PC-9 (cell line): ENCODE measurements at regions not wholly inside any gene's neighbourhood (a gene's known extent, or its start where the extent isn't known, plus 50 kb on each side); places are given as distances from the start of the nearest gene placed in this dataset.
"Not testable (repeated sequence)": the region's sequence is repeated elsewhere in the genome, so short reads cannot be mapped to it uniquely, and the experiment has no call there.

ENCODE experiments used
- BruUV-seq: library from RNA; stranded (reverse); fragments of 400-500 nt; replicated peaks from 2 replicates; lab custom pipeline; 2021; lab: Mats Ljungman, UMichigan
- CTCF ChIA-PET: fragments of 300-600 bp; sonication (Branson Sonifier 250); formaldehyde crosslinking; loops from one replicate; lab custom pipeline; 2022; ENCODE audit warnings: antibody characterized with exemption; lab: Charles Lee
- POLR2A ChIA-PET: fragments of 300-600 bp; sonication (Branson Sonifier 250); formaldehyde crosslinking; loops from one replicate; lab custom pipeline; 2022; ENCODE audit warnings: antibody characterized with exemption; ENCODE audit not compliant: unreplicated experiment; lab: Charles Lee
- DNase-seq, 2 experiments: peaks; one replicate each; pipeline versions ENCODE4 v3.0.0 to v3.0.0-alpha.2; 2015 to 2022; ENCODE audit warnings: mixed read lengths in 1 of 2
- H2AFZ ChIP-seq: fragments of 200-600 bp; sonication (generic); 2 replicates; pipeline ENCODE4 v1.8.1; 2017; ENCODE audit warnings: antibody characterized with exemption
- H3F3A ChIP-seq: fragments of 200-600 bp; sonication (generic); 2 replicates; pipeline ENCODE4 v1.8.1; 2017; ENCODE audit warnings: antibody characterized with exemption, mild to moderate bottlenecking, low read depth; ENCODE audit not compliant: insufficient read depth
- H3K27ac ChIP-seq: fragments of 200-600 bp; sonication (generic); 2 replicates; pipeline ENCODE4 v1.6.1; 2016; ENCODE audit warnings: mixed run types
- H3K27me3 ChIP-seq: fragments of 200-600 bp; sonication (generic); 2 replicates; pipeline ENCODE4 v1.6.1; 2016; ENCODE audit warnings: low read depth, mixed run types; ENCODE audit not compliant: insufficient read depth
- H3K36me3 ChIP-seq: fragments of 200-600 bp; sonication (generic); 2 replicates; pipeline ENCODE4 v1.6.1; 2016; ENCODE audit warnings: low read depth, mixed run types
- H3K4me1 ChIP-seq: fragments of 200-600 bp; sonication (generic); replicated peaks from 2 replicates; pipeline ENCODE4 v1.6.1; 2016; ENCODE audit warnings: mixed run types; ENCODE audit not compliant: insufficient read depth
- H3K4me2 ChIP-seq: fragments of 200-600 bp; sonication (generic); 2 replicates; pipeline ENCODE4 v1.6.1; 2017; ENCODE audit warnings: mixed run types
- H3K4me3 ChIP-seq: fragments of 200-600 bp; sonication (generic); 2 replicates; pipeline ENCODE4 v1.6.1; 2016; ENCODE audit warnings: mixed run types
- H3K79me2 ChIP-seq: fragments of 200-600 bp; sonication (generic); 2 replicates; pipeline ENCODE4 v1.6.1; 2017; ENCODE audit warnings: low read depth, mixed run types
- H3K9me2 ChIP-seq: fragments of 200-600 bp; sonication (generic); 2 replicates; pipeline ENCODE4 v1.8.1; 2017; ENCODE audit warnings: mild to moderate bottlenecking; ENCODE audit not compliant: insufficient read depth
- H3K9me3 ChIP-seq: fragments of 200-600 bp; sonication (generic); 2 replicates; pipeline ENCODE4 v1.8.1; 2016; ENCODE audit warnings: low read depth; ENCODE audit not compliant: insufficient read depth
- H4K20me1 ChIP-seq: fragments of 200-600 bp; sonication (generic); 2 replicates; pipeline ENCODE4 v1.8.1; 2017; ENCODE audit not compliant: insufficient read depth
- EZH2 ChIP-seq: fragments of 200-600 bp; sonication (generic); IDR thresholded peaks from 2 replicates; pipeline ENCODE4 v1.8.0; 2017; ENCODE audit warnings: antibody characterized with exemption, low read depth
- intact Hi-C: fragments of 100-400 bp; cut with micrococcal nuclease; formaldehyde crosslinking; loops from one replicate; pipeline ENCODE4 v1.10.0; 2022; ENCODE audit not compliant: unreplicated experiment
- TF ChIP-seq, protein P1 (sequence below): fragments of 200-600 bp; sonication (generic); conservative IDR thresholded peaks from 2 replicates; pipeline ENCODE4 v1.6.1; 2017; ENCODE audit warnings: mixed run types, antibody characterized with exemption, mild to moderate bottlenecking, moderate library complexity

DNA sequence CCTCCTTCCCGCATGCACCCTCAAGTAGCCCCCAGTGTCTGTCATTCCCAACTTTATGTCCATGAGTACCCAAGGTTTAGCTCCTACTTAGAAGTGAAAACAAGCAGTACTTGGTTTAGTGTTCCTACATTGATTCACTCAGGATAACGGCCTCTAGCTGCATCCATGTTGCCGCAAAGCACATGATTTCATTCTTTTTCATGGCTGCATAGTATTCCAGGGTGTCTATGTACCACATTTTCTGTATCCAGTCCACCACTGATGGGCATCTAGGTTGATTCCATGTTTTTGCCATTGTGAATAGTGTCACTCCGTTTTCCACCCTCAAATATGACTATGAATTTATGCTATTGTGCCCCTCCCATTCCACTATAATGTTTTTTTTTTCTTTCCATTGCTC is 130.5 kb upstream of the MXRA5 start:
- no peaks in the 10 kb centered on the region for H3K4me1 ChIP-seq
- H3K9me3 ChIP-seq: peaks cover 6% of the 10 kb centered on the region; the same call in 1 of the 2 replicates
- no peaks in the 10 kb centered on the region for H3K79me2 ChIP-seq
- H3K4me3 ChIP-seq: no peak overlapping the region
- no peaks in the 10 kb centered on the region for H4K20me1 ChIP-seq
- H3K27ac ChIP-seq: no peak overlapping the region
- H3K9me2 ChIP-seq: 0 out of 2 replicates have a peak, but pooled peaks cover 3% of the 10 kb centered on the region
- ChIA-PET POLR2A (no interaction called here), CTCF (no interaction called here)
- DNase-seq: no peak
- peaks cover 18% of the 10 kb centered on the region for H3K27me3 ChIP-seq
- no TSS peak for BruUV-seq
- no peak for TF ChIP-seq EZH2
- TF ChIP-seq, protein P1, sequence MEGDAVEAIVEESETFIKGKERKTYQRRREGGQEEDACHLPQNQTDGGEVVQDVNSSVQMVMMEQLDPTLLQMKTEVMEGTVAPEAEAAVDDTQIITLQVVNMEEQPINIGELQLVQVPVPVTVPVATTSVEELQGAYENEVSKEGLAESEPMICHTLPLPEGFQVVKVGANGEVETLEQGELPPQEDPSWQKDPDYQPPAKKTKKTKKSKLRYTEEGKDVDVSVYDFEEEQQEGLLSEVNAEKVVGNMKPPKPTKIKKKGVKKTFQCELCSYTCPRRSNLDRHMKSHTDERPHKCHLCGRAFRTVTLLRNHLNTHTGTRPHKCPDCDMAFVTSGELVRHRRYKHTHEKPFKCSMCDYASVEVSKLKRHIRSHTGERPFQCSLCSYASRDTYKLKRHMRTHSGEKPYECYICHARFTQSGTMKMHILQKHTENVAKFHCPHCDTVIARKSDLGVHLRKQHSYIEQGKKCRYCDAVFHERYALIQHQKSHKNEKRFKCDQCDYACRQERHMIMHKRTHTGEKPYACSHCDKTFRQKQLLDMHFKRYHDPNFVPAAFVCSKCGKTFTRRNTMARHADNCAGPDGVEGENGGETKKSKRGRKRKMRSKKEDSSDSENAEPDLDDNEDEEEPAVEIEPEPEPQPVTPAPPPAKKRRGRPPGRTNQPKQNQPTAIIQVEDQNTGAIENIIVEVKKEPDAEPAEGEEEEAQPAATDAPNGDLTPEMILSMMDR: no peak
- no peak overlapping the region for H3K4me2 ChIP-seq
- no peaks in the 10 kb centered on the region for H3F3A ChIP-seq
- intact Hi-C loops: no loop called here
- no peaks in the 10 kb centered on the region for H3K36me3 ChIP-seq
- H2AFZ ChIP-seq: no peak overlapping the region

DNA sequence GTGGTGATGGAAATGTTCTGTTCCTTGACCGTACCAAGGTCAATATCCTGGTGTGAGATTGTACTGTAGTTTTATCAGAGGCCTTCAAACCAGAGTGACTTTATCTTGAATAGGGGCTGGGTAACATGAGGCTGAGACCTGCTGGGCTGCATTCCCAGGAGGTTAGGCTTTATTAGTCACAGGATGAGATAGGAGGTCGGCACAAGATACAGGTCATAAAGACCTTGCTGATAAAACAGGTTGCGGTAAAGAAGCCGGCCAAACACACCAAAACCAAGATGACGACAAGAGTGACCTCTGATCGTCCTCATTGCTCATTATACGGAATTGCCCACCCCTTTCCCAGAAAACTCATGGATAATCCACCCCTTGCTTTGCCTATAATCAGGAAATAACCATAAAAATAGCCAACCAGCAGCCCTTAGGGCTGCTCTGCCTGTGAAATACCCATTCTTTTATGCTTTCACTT is 123.8 kb upstream of the MXRA5 start:
- POLR2A ChIA-PET, H3K27me3 ChIP-seq, H4K20me1 ChIP-seq, H3F3A ChIP-seq, intact Hi-C loops, CTCF ChIA-PET, H3K79me2 ChIP-seq, H3K36me3 ChIP-seq, BruUV-seq, H3K9me3 ChIP-seq: not testable (repeated sequence)
- Histone ChIP-seq H3K4me2 (peak overlapping the region; percentile 69), H3K9me2 (0 out of 2 replicates have a peak, but pooled peaks cover 10% of the 10 kb centered on the region), H3K27ac (peak overlapping the region; percentile 59), H2AFZ (peak overlapping the region; percentile 72; the same call in 1 of the 2 replicates), H3K4me3 (peak overlapping the region; percentile 47; the same call in 1 of the 2 replicates), H3K4me1 (peaks cover 20% of the 10 kb centered on the region)
- DNase-seq: peak; percentile 20 to 79

DNA sequence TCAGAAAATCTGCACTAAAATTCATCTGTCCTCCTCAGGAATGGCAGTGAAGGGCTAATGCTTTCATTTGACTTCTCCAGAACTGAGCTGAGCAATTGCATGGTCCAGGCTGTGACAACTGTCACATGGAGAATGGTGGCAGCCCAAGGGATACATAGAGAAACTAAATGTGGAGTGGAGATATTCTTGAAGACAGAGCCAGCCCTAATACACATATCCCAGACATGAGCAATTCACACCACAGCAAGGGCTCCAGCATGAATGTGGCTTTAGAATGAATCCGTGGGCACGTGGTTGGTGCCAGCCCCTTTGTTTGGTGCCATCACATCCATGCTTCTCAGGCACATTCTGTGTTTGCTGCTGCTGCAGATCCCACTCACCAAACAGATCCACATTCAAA is 121.6 kb upstream of the MXRA5 start:
- intact Hi-C loops: no loop called here
- Histone ChIP-seq H4K20me1 (no peaks in the 10 kb centered on the region), H3K4me2 (no peak overlapping the region), H3K36me3 (no peaks in the 10 kb centered on the region), H3F3A (no peaks in the 10 kb centered on the region; the same call in 1 of the 2 replicates), H3K27ac (no peak overlapping the region), H2AFZ (no peak overlapping the region), H3K9me2 (0 out of 2 replicates have a peak, but pooled peaks cover 10% of the 10 kb centered on the region), H3K27me3 (no peaks in the 10 kb centered on the region), H3K4me3 (no peak overlapping the region), H3K4me1 (peaks cover 20% of the 10 kb centered on the region), H3K79me2 (no peaks in the 10 kb centered on the region), H3K9me3 (no peaks in the 10 kb centered on the region)
- ChIA-PET CTCF (no interaction called here), POLR2A (no interaction called here)
- no peak for TF ChIP-seq EZH2
- TF ChIP-seq, protein P1: no peak
- no TSS peak for BruUV-seq
- DNase-seq: no peak

DNA sequence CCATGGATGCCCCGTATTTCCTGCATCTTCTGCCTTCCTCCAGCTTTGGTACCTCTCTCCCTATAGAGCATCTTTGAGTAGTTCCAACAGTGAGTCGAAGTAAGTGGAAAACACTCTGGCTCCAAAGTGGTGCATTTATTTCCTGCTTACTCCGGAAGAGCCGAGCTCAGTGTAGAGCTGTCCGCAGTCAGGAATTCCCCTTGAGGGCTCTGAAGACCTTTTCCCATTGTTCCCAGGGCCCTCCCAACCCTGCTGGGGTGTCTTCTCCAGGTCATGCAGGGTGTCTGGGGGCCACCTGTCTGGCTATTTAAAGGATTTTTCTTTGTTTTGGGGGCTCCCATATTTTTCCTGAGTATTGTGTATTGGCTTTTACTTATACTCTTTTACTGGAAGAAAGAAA is 118.6 kb upstream of the MXRA5 start:
- no peaks in the 10 kb centered on the region for H4K20me1 ChIP-seq
- H2AFZ ChIP-seq: no peak overlapping the region
- H3K4me2 ChIP-seq: no peak overlapping the region
- no peak for TF ChIP-seq EZH2
- TF ChIP-seq, protein P1: no peak
- DNase-seq: no peak
- H3K9me3 ChIP-seq: no peaks in the 10 kb centered on the region
- H3K36me3 ChIP-seq: no peaks in the 10 kb centered on the region
- H3K9me2 ChIP-seq: no peaks in the 10 kb centered on the region
- no peak overlapping the region for H3K27ac ChIP-seq
- POLR2A ChIA-PET: no interaction called here
- BruUV-seq: no TSS peak
- no peak overlapping the region for H3K4me3 ChIP-seq
- no peaks in the 10 kb centered on the region; the same call in 1 of the 2 replicates for H3F3A ChIP-seq
- peaks cover 22% of the 10 kb centered on the region for H3K4me1 ChIP-seq
- H3K79me2 ChIP-seq: no peaks in the 10 kb centered on the region
- H3K27me3 ChIP-seq: no peaks in the 10 kb centered on the region
- intact Hi-C loops: no loop called here
- CTCF ChIA-PET: no interaction called here
